ENCODE measurements at regions not wholly inside any gene's neighbourhood (a gene's known extent, or its start where the extent isn't known, plus 50 kb on each side); places are given as distances from the start of the nearest gene placed in this dataset.

DNA sequence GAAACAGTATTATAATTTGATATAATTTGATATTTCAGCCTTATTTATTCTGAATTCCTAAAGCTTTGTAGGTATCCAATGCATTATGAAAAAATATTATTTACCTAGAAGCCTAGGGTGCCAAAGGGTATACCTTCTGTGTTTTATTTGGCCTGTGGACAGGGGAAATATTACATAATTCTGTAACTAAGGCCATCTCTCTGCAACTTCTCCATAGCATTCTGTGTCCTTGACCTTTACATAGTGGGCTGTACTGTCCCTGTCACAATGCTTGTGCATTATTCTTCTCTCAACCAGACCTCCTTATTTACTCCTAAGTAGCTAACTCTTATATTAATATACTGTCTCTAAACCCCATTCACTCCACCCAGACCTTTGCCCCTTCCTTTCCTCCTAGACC is 57.0 kb upstream of the RANBP6 start:
- H3K9me3 Mint-ChIP-seq = peaks cover 0 to 6% (median 0%) of the 10 kb centered on the region in 7 donors
- no peaks in the 10 kb centered on the region for H3K27me3 ChIP-seq (ENCODE audit: control insufficient read depth, insufficient read depth, low read length)
- no peaks in the 10 kb centered on the region for H3K36me3 ChIP-seq (ENCODE audit: control insufficient read depth, insufficient read depth, low read length)
- no peaks in the 10 kb centered on the region for H3K36me3 Mint-ChIP-seq
- DNase-seq = no peak
- H3K27me3 Mint-ChIP-seq = no peaks in the 10 kb centered on the region
- no peaks in the 10 kb centered on the region for H3K9me3 ChIP-seq (ENCODE audit: control insufficient read depth in 2 of 2, low read length in 2 of 2)
- no peak overlapping the region for H3K4me3 ChIP-seq (ENCODE audit: low read depth, low read length)
- H3K4me3 Mint-ChIP-seq = no peak overlapping the region
- no peak for ATAC-seq (ENCODE audit: low read depth in 2 of 2)
- H3K27ac ChIP-seq (ENCODE audit: insufficient read depth, low read length, poor library complexity, severe bottlenecking) = no peak overlapping the region
- peaks cover 9% of the 10 kb centered on the region for H3K4me1 ChIP-seq (ENCODE audit: control insufficient read depth, insufficient read depth, low read length, poor library complexity, severe bottlenecking)
- H3K4me1 Mint-ChIP-seq = peaks cover 6 to 19% (median 15%) of the 10 kb centered on the region in 4 donors
- peak overlapping the region in 1 of 3 donors; percentile 7 for H3K27ac Mint-ChIP-seq

DNA sequence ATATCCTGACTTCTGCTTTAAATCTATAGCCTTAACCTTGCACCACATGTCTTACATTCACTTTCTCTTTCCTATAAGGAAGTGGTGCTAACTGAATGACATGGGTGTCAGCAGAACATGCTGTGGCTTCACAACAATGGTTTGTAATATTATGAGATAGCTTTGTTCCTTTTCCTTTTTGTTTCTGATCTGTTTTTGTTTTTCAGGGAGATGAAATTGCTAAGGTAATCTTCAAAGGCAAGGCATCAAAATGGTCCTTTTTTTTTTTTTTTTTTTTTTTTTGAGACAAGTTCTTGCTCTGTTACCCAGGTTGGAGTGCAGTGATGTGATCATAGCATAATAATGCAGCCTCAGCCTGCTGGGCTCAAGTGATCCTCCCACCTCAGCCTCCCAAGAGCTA is 53.6 kb upstream of the RANBP6 start:
- H3K27me3 ChIP-seq (ENCODE audit: control insufficient read depth, insufficient read depth, low read length) = no peaks in the 10 kb centered on the region
- Mint-ChIP-seq H3K36me3 (no peaks in the 10 kb centered on the region), H3K27me3 (peaks cover 13% of the 10 kb centered on the region), H3K27ac (peak overlapping the region; percentile 84 to 94 (median 93)), H3K9me3 (peaks cover 0 to 2% (median 0%) of the 10 kb centered on the region in 7 donors), H3K4me3 (peak overlapping the region in 3 of 4 donors; percentile 6 to 66 (median 50)), H3K4me1 (peaks cover 4 to 23% (median 13%) of the 10 kb centered on the region in 4 donors)
- H3K27ac ChIP-seq (ENCODE audit: insufficient read depth, low read length, poor library complexity, severe bottlenecking) = peak overlapping the region; percentile 44
- peak; percentile 90 to 94 for ATAC-seq (ENCODE audit: low read depth in 2 of 2)
- peaks cover 9% of the 10 kb centered on the region for H3K4me1 ChIP-seq (ENCODE audit: control insufficient read depth, insufficient read depth, low read length, poor library complexity, severe bottlenecking)
- no peaks in the 10 kb centered on the region for H3K36me3 ChIP-seq (ENCODE audit: control insufficient read depth, insufficient read depth, low read length)
- no peaks in the 10 kb centered on the region for H3K9me3 ChIP-seq (ENCODE audit: control insufficient read depth in 2 of 2, low read length in 2 of 2)
- peak overlapping the region; percentile 55 for H3K4me3 ChIP-seq (ENCODE audit: low read depth, low read length)
- DNase-seq = peak in 2 of 3 donors; percentile 59 to 79

DNA sequence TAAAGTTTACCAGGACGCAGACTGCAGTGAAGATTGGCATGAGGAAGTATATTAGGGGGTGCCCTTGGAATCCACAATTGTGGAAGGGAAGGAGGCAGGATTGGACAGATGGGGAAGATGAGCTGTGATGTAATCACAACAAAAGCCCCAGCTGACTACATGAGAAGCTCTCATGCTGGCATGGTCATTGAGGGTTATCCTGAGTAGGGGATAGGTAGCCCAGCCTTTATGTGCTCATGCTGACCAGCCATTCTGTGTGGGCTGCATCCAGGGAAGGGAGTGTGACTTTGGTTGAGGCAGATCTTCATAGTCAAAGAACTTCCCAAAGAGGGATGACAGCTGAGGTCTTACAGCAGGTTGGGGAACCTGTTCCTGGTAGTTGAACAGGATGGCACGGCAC is 52.0 kb upstream of the RANBP6 start:
- no peak overlapping the region for H3K4me3 ChIP-seq (ENCODE audit: low read depth, low read length)
- peaks cover 9% of the 10 kb centered on the region for H3K4me1 ChIP-seq (ENCODE audit: control insufficient read depth, insufficient read depth, low read length, poor library complexity, severe bottlenecking)
- peaks cover 4 to 35% (median 15%) of the 10 kb centered on the region in 4 donors for H3K4me1 Mint-ChIP-seq
- no peaks in the 10 kb centered on the region for H3K9me3 ChIP-seq (ENCODE audit: control insufficient read depth in 2 of 2, low read length in 2 of 2)
- H3K27me3 Mint-ChIP-seq = peaks cover 20% of the 10 kb centered on the region
- peaks cover 0 to 4% (median 0%) of the 10 kb centered on the region in 7 donors for H3K9me3 Mint-ChIP-seq
- no peak overlapping the region for H3K27ac ChIP-seq (ENCODE audit: insufficient read depth, low read length, poor library complexity, severe bottlenecking)
- H3K4me3 Mint-ChIP-seq = no peak overlapping the region
- H3K27me3 ChIP-seq (ENCODE audit: control insufficient read depth, insufficient read depth, low read length) = no peaks in the 10 kb centered on the region
- H3K27ac Mint-ChIP-seq = peak overlapping the region in 2 of 3 donors; percentile 58 to 84
- no peaks in the 10 kb centered on the region for H3K36me3 Mint-ChIP-seq
- ATAC-seq (ENCODE audit: low read depth in 2 of 2) = no peak
- H3K36me3 ChIP-seq (ENCODE audit: control insufficient read depth, insufficient read depth, low read length) = no peaks in the 10 kb centered on the region
- DNase-seq = no peak
